ENCODE measurements at regions not wholly inside any gene's neighbourhood (a gene's known extent, or its start where the extent isn't known, plus 50 kb on each side); places are given as distances from the start of the nearest gene placed in this dataset.

GRCh38 chr10:78814407-78814806 is 254.4 kb upstream of the ZMIZ1 start:
- DNase-seq = no peak

- no peak for DNase-seq
Observed at GRCh38 chr10:78815702-78816334, 252.9 kb upstream of the ZMIZ1 start.

GRCh38 chr10:78817361-78817760 is 251.4 kb upstream of the ZMIZ1 start:
- peak in 1 of 2 donors; percentile 4 for DNase-seq

GRCh38 chr10:78817804-78818203 is 251.0 kb upstream of the ZMIZ1 start:
- DNase-seq = no peak

- no peak for DNase-seq
Observed at GRCh38 chr10:78819361-78820006, 249.3 kb upstream of the ZMIZ1 start.

GRCh38 chr10:78820007-78820362 is 248.8 kb upstream of the ZMIZ1 start:
- DNase-seq = no peak

GRCh38 chr10:78821052-78821451 is 247.7 kb upstream of the ZMIZ1 start:
- no peak for DNase-seq

GRCh38 chr10:78828647-78829539 is 239.9 kb upstream of the ZMIZ1 start:
- no peak for DNase-seq

- DNase-seq = no peak
Observed at GRCh38 chr10:78829565-78829964, 239.2 kb upstream of the ZMIZ1 start.

- no peak for DNase-seq
Observed at GRCh38 chr10:78830062-78830975, 238.4 kb upstream of the ZMIZ1 start.

- peak in 1 of 2 donors; percentile 11 for DNase-seq
Observed at GRCh38 chr10:78830976-78831375, 237.8 kb upstream of the ZMIZ1 start.

- no peak for DNase-seq
Observed at GRCh38 chr10:78831461-78831860, 237.3 kb upstream of the ZMIZ1 start.

GRCh38 chr10:78832281-78832680 is 236.5 kb upstream of the ZMIZ1 start:
- no peak for DNase-seq

- no peak for DNase-seq
Observed at GRCh38 chr10:78838141-78838657, 230.6 kb upstream of the ZMIZ1 start.

GRCh38 chr10:78843495-78843894 is 225.3 kb upstream of the ZMIZ1 start:
- no peak for DNase-seq

- no peak for DNase-seq
Observed at GRCh38 chr10:78844960-78845607, 223.7 kb upstream of the ZMIZ1 start.

- DNase-seq = no peak
Observed at GRCh38 chr10:78846071-78846470, 222.7 kb upstream of the ZMIZ1 start.

GRCh38 chr10:78846760-78847159 is 222.0 kb upstream of the ZMIZ1 start:
- no peak for DNase-seq

- DNase-seq = no peak
Observed at GRCh38 chr10:78847485-78847884, 221.3 kb upstream of the ZMIZ1 start.

- no peak for DNase-seq
Observed at GRCh38 chr10:78849115-78849514, 219.7 kb upstream of the ZMIZ1 start.

- DNase-seq = no peak
Observed at GRCh38 chr10:78849731-78850130, 219.0 kb upstream of the ZMIZ1 start.
